Stimulated activated CD4-positive, alpha-beta T cell treated with anti-CD3 and anti-CD28 coated beads, Interleukin-15, amount 100 ng/mL, for 48 hours (primary cell): ENCODE measurements at regions not wholly inside any gene's neighbourhood (a gene's known extent, or its start where the extent isn't known, plus 50 kb on each side); places are given as distances from the start of the nearest gene placed in this dataset.

Experiments
- DNase-seq, 2 donors: peaks; one replicate each; pipeline ENCODE4 v3.0.0-alpha.2; 2020; ENCODE audit warnings: low read depth in 2 of 2

GRCh38 chr11:116078101-116078591 is 573.9 kb upstream of the CADM1 start:
- no peak for DNase-seq

- no peak for DNase-seq
Observed at GRCh38 chr11:116077092-116077491, 572.9 kb upstream of the CADM1 start.

GRCh38 chr11:116073854-116074837 is 569.9 kb upstream of the CADM1 start:
- DNase-seq, result no peak

GRCh38 chr11:116072601-116073410 is 568.6 kb upstream of the CADM1 start:
- no peak for DNase-seq

- DNase-seq, result no peak
Observed at GRCh38 chr11:116072133-116072532, 567.9 kb upstream of the CADM1 start.

GRCh38 chr11:116071241-116071640 is 567.0 kb upstream of the CADM1 start:
- DNase-seq, result no peak

GRCh38 chr11:116070520-116070919 is 566.3 kb upstream of the CADM1 start:
- no peak for DNase-seq

- DNase-seq, result no peak
Observed at GRCh38 chr11:116066777-116067176, 562.6 kb upstream of the CADM1 start.

- no peak for DNase-seq
Observed at GRCh38 chr11:116065986-116066385, 561.8 kb upstream of the CADM1 start.

GRCh38 chr11:116065191-116065895 is 561.1 kb upstream of the CADM1 start:
- no peak for DNase-seq

- DNase-seq, result no peak
Observed at GRCh38 chr11:116062490-116063171, 558.4 kb upstream of the CADM1 start.

GRCh38 chr11:116062129-116062489 is 557.9 kb upstream of the CADM1 start:
- no peak for DNase-seq

- DNase-seq, result no peak
Observed at GRCh38 chr11:116061322-116061721, 557.1 kb upstream of the CADM1 start.

GRCh38 chr11:116059919-116060318 is 555.7 kb upstream of the CADM1 start:
- DNase-seq, result no peak

GRCh38 chr11:116057000-116057399 is 552.8 kb upstream of the CADM1 start:
- DNase-seq, result no peak

GRCh38 chr11:116055064-116055463 is 550.8 kb upstream of the CADM1 start:
- DNase-seq, result no peak

GRCh38 chr11:116053548-116053919 is 549.3 kb upstream of the CADM1 start:
- DNase-seq, result no peak

GRCh38 chr11:116052603-116053547 is 548.7 kb upstream of the CADM1 start:
- DNase-seq, result no peak

GRCh38 chr11:116051494-116051893 is 547.3 kb upstream of the CADM1 start:
- DNase-seq, result no peak

- DNase-seq, result no peak
Observed at GRCh38 chr11:116049383-116049782, 545.2 kb upstream of the CADM1 start.
